Prostate gland (tissue), 2 donors: ENCODE measurements at regions not wholly inside any gene's neighbourhood (a gene's known extent, or its start where the extent isn't known, plus 50 kb on each side); places are given as distances from the start of the nearest gene placed in this dataset.

Experiments used
- DNase-seq: peaks from one replicate; pipeline ENCODE4 v3.0.0-alpha.2; 2019; ENCODE audit warnings: low spot score
- H3K27ac ChIP-seq, 2 donors: fragments of 200-600 bp; sonication (generic); 2 replicates each; pipeline ENCODE4 v1.5.1; 2017 to 2019
- H3K27me3 ChIP-seq: fragments of 200-600 bp; sonication (generic); replicated peaks from 2 replicates; pipeline ENCODE4 v1.5.1; 2019; ENCODE audit not compliant: insufficient read depth
- H3K36me3 ChIP-seq, 2 donors: fragments of 200-600 bp; sonication (generic); 1 replicate in 1 of 2; 2 replicates in 1 of 2; pipeline versions ENCODE4 v1.5.1 to v1.8.1; 2017 to 2019
- H3K4me1 ChIP-seq: fragments of 200-600 bp; sonication (generic); replicated peaks from 2 replicates; pipeline ENCODE4 v1.5.1; 2019
- H3K4me3 ChIP-seq, 2 donors: fragments of 200-600 bp; sonication (generic); 2 replicates each; pipeline ENCODE4 v1.5.1; 2017 to 2019
- H3K9me3 ChIP-seq: fragments of 200-600 bp; sonication (generic); 2 replicates; pipeline ENCODE4 v1.5.1; 2017
- POLR2A ChIP-seq: fragments of 450-650 bp; IDR thresholded peaks from one replicate; pipeline ENCODE4 v1.6.1; 2016; ENCODE audit warnings: antibody characterized with exemption, mild to moderate bottlenecking
- POLR2AphosphoS5 ChIP-seq: sonication (generic); formaldehyde crosslinking; IDR thresholded peaks from one replicate; pipeline ENCODE4 v1.6.1; 2017; ENCODE audit warnings: antibody characterized with exemption
- WGBS: methylation state at CpG from one replicate; pipeline ENCODE4 v1.1.5; 2018; 5-methylcytosine and 5-hydroxymethylcytosine counted together
- intact Hi-C: fragments of 100-400 bp; cut with DNase I; formaldehyde crosslinking; loops from one replicate; pipeline ENCODE4 v1.14.2; 2022
- TF ChIP-seq, protein P1 (sequence below), 4 experiments: fragments of 200-600 bp in 2 of 4; fragments of 450-650 bp in 2 of 4; sonication (generic) in 2 of 4; IDR thresholded peaks; 1 replicate in 3 of 4; 2 replicates in 1 of 4; pipeline ENCODE4 v1.5.1; 2016 to 2019; ENCODE audit warnings: antibody characterized with exemption in 4 of 4, mild to moderate bottlenecking in 2 of 4, moderate library complexity in 2 of 4

DNA sequence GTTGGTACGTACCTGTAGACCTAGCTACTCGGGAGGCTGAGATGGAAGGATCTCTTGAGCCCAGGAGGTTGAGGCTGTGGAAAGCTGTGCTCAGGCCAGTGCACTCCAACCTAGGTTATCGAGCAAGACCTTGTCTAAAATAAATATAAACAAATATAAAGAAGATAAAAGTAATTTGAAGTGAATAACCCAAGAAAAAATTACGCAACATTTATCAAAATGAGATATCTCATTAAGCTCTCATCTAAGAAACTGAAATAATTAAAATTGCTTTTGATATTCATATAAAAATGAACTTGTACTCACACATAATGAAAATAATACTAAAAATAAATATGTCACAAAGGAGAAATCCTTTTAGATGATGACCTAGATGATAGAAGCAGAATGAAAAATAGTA is 647.1 kb upstream of the NCAM2 start:
- intact Hi-C loops = no loop called here
- TF ChIP-seq, protein P1, sequence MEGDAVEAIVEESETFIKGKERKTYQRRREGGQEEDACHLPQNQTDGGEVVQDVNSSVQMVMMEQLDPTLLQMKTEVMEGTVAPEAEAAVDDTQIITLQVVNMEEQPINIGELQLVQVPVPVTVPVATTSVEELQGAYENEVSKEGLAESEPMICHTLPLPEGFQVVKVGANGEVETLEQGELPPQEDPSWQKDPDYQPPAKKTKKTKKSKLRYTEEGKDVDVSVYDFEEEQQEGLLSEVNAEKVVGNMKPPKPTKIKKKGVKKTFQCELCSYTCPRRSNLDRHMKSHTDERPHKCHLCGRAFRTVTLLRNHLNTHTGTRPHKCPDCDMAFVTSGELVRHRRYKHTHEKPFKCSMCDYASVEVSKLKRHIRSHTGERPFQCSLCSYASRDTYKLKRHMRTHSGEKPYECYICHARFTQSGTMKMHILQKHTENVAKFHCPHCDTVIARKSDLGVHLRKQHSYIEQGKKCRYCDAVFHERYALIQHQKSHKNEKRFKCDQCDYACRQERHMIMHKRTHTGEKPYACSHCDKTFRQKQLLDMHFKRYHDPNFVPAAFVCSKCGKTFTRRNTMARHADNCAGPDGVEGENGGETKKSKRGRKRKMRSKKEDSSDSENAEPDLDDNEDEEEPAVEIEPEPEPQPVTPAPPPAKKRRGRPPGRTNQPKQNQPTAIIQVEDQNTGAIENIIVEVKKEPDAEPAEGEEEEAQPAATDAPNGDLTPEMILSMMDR (IDR thresholded peaks at IDR 0.05) = no peak
- TF ChIP-seq POLR2A = no peak
- TF ChIP-seq POLR2AphosphoS5 = no peak
- Histone ChIP-seq H3K4me3 (no peak overlapping the region), H3K9me3 (no peaks in the 10 kb centered on the region), H3K27me3 (no peaks in the 10 kb centered on the region), H3K4me1 (no peaks in the 10 kb centered on the region), H3K36me3 (no peaks in the 10 kb centered on the region), H3K27ac (no peak overlapping the region)
- no peak for DNase-seq
- WGBS = 67% methylated on average over 4 of the region's 4 CpGs

DNA sequence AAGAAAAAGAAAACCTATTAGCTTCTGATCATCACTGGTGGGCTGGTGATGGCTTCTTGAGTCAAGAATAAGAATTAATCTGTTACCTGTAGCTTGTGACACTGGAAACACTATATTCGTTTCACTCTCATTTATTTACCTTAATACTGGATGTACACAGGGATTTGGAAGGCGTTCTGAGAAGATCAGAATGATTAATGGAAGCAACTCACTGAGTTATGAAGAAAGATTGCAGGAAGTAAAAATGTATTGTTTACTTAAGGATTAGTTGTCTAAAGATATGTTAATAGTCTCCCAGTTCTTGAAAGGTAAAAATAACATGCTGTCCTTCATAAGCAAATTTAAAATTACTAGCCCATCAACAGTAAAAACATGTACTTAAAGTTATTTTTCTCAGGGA is 644.9 kb upstream of the NCAM2 start:
- no peak overlapping the region for H3K27ac ChIP-seq
- TF ChIP-seq POLR2AphosphoS5 (peak; percentile 38), POLR2A (no peak)
- H3K9me3 ChIP-seq = no peaks in the 10 kb centered on the region
- H3K4me1 ChIP-seq = no peaks in the 10 kb centered on the region
- intact Hi-C loops = no loop called here
- DNase-seq = peak; percentile 4
- H3K36me3 ChIP-seq = no peaks in the 10 kb centered on the region
- WGBS = 17% methylated on average over 2 of the region's 2 CpGs
- H3K4me3 ChIP-seq = no peak overlapping the region
- H3K27me3 ChIP-seq = no peaks in the 10 kb centered on the region

DNA sequence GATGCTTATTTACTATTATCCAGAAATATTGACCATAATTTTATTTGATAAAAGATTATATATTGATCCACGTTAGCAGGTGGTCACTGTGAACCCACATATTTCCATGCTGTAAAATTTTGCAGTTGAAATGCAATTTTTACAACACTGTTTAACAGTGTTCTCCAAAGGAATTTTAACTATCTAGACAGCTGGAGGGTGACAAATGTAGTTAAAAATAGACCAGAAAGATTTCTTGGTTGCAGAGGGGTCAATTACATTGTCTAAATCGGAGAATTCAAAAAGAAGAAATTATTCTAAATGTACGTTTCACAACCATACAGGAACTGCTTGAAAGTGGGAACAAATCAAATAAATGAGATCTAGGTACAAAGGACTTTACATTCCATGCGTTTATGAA is 625.2 kb upstream of the NCAM2 start:
- 26% methylated on average over 4 of the region's 4 CpGs for WGBS
- Histone ChIP-seq H3K9me3 (no peaks in the 10 kb centered on the region), H3K36me3 (no peaks in the 10 kb centered on the region), H3K27ac (no peak overlapping the region), H3K27me3 (no peaks in the 10 kb centered on the region), H3K4me3 (no peak overlapping the region), H3K4me1 (no peaks in the 10 kb centered on the region)
- TF ChIP-seq POLR2A (no peak), POLR2AphosphoS5 (no peak)
- TF ChIP-seq, protein P1 (IDR thresholded peaks at IDR 0.05) = no peak
- DNase-seq = no peak
- intact Hi-C loops = no loop called here

DNA sequence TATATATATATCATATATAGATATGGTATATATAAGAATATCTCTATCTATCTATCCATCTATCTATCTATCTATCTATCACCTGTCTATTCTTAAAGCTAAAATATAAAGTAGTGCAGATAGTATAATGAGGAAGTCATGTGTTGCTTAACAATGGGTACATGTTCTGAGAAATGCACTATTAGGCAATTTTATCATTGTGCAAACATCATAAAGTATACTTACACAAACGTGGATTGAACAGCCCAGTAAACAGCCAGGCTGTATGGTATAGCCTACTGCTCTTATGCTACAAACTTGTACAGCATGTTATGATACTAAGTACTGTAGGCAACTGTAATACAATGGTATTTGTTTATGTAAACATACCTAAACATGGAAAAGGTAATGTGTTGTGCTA is 621.0 kb upstream of the NCAM2 start:
- Histone ChIP-seq H3K9me3 (no peaks in the 10 kb centered on the region), H3K27me3 (no peaks in the 10 kb centered on the region), H3K36me3 (no peaks in the 10 kb centered on the region), H3K4me3 (no peak overlapping the region), H3K4me1 (no peaks in the 10 kb centered on the region), H3K27ac (no peak overlapping the region)
- no peak for TF ChIP-seq POLR2A
- TF ChIP-seq POLR2AphosphoS5 = no peak
- TF ChIP-seq, protein P1 (IDR thresholded peaks at IDR 0.05) = no peak
- intact Hi-C loops = no loop called here
- DNase-seq = no peak
- WGBS = 26% methylated on average over 1 of the region's 1 CpG

DNA sequence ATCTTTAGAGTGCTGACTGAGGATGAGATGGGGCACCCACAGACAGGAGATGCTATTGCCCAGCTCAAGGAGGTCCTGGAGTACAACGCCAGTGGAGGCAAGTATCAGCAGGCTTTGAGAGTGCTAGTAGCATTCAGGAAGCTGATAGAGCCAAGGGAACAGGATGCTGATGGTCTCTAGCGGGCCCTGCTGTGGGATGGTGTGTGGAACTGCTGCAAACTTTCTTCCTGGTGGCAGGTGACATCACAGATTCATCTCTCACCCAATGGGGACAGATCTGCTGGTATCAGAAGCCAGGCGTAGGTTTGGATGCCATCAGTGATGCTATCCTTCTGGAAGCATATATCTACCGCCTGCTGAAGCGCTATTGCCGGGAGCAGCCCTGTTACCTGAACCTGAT is 609.8 kb upstream of the NCAM2 start:
- no peaks in the 10 kb centered on the region for H3K4me1 ChIP-seq

More for the DNA sequence above, 609.8 kb upstream of the NCAM2 start:
- no peak for TF ChIP-seq POLR2A
- no peak for TF ChIP-seq POLR2AphosphoS5
- TF ChIP-seq, protein P1 (IDR thresholded peaks at IDR 0.05) = no peak
- H3K36me3 ChIP-seq = no peaks in the 10 kb centered on the region
- no peak for DNase-seq
- H3K27me3 ChIP-seq = no peaks in the 10 kb centered on the region
- no peak overlapping the region for H3K4me3 ChIP-seq
- intact Hi-C loops = no loop called here
- no peaks in the 10 kb centered on the region for H3K9me3 ChIP-seq
- WGBS = 86% methylated on average over 6 of the region's 6 CpGs
- no peak overlapping the region for H3K27ac ChIP-seq
